Heart left ventricle (tissue), 13 donors: ENCODE measurements at regions not wholly inside any gene's neighbourhood (a gene's known extent, or its start where the extent isn't known, plus 50 kb on each side); places are given as distances from the start of the nearest gene placed in this dataset.

ENCODE experiments used
- POLR2A ChIP-seq, 2 donors: fragments of 450-650 bp; IDR thresholded peaks; one replicate each; pipeline ENCODE4 v1.6.1; 2017; ENCODE audit warnings: antibody characterized with exemption in 2 of 2, mild to moderate bottlenecking in 2 of 2, moderate library complexity in 2 of 2
- TF ChIP-seq, protein P1 (sequence below), 12 donors: fragments of 200-600 bp; sonication (generic) in 4 of 12; IDR thresholded peaks; one replicate each; pipeline versions ENCODE4 v1.5.0 to v1.8.0; 2018 to 2022; ENCODE audit warnings: antibody characterized with exemption in 12 of 12, mild to moderate bottlenecking in 5 of 12
- donor health status: ischemic (EF 13 %, LVEDD 7.1; RV severe dilation, severe dysfunction).
- donor health status: DM: no; HTN: yes; CAD: no.
- donor health status: DM: no; HTN: no; CAD: no.
- donor health status: ischemic (EF 25% LVEDD 6.9; RV normal size, moderate dysfunction).
- donor health status: ischemic (EF 25% LVEDD 5.7; RV mildly dilated, moderate dysfunction).
- donor health status: ischemic (EF 35%, LVEDD 5.7; RV mildly dilated, moderate dysfunction).
- donor health status: nonischemic (EF 11% LVEDD 7.7; RV severe dilation, severe dysfunction).
- donor health status: DM: yes; HTN: yes; CAD: no.
- donor health status: PGD.
- donor health status: ischemic (EF 29% LVEDD 5.4; RV normal size, mild dysfunction).
- donor health status: nonischemic (EF 23%, LVEDD 6.1; RV moderate dilation, normal function).

DNA sequence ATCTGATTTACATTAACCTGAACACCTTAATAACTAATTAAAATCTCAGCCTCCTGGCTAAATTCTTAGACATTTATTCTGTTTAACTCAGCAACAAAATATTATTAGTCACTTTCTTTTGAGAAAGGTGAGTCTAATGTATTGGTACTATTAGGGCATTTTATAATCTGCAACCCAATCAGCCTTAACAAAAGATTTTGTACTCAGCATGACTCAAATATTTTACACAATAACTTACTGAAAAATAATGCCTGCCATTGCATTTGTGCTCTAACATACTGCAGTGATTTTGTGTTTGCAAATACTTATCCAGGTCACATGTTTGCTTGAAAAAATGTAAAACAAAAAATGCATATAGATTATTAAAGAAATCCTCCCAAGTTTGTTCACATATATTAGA lies 1129.9 kb downstream of the TAF11L14 start:
- TF ChIP-seq POLR2A (IDR thresholded peaks at IDR 0.05), result no peak
- TF ChIP-seq, protein P1, sequence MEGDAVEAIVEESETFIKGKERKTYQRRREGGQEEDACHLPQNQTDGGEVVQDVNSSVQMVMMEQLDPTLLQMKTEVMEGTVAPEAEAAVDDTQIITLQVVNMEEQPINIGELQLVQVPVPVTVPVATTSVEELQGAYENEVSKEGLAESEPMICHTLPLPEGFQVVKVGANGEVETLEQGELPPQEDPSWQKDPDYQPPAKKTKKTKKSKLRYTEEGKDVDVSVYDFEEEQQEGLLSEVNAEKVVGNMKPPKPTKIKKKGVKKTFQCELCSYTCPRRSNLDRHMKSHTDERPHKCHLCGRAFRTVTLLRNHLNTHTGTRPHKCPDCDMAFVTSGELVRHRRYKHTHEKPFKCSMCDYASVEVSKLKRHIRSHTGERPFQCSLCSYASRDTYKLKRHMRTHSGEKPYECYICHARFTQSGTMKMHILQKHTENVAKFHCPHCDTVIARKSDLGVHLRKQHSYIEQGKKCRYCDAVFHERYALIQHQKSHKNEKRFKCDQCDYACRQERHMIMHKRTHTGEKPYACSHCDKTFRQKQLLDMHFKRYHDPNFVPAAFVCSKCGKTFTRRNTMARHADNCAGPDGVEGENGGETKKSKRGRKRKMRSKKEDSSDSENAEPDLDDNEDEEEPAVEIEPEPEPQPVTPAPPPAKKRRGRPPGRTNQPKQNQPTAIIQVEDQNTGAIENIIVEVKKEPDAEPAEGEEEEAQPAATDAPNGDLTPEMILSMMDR (IDR thresholded peaks at IDR 0.05), result no peak
